A673 (cell line): ENCODE measurements at regions not wholly inside any gene's neighbourhood (a gene's known extent, or its start where the extent isn't known, plus 50 kb on each side); places are given as distances from the start of the nearest gene placed in this dataset.

Experiments
- BruUV-seq: library from RNA; stranded (reverse); fragments of 400-500 nt; replicated peaks from 2 replicates; lab custom pipeline; 2021; lab: Mats Ljungman, UMichigan
- CTCF ChIA-PET: fragments of 300-600 bp; sonication (Branson Sonifier 250); formaldehyde crosslinking; loops from one replicate; lab custom pipeline; 2022; ENCODE audit warnings: antibody characterized with exemption; lab: Charles Lee
- POLR2A ChIA-PET: fragments of 300-600 bp; sonication (Branson Sonifier 250); formaldehyde crosslinking; loops from one replicate; lab custom pipeline; 2022; ENCODE audit warnings: antibody characterized with exemption; ENCODE audit not compliant: low non-redundant PET; lab: Charles Lee
- DNase-seq: peaks from one replicate; pipeline ENCODE4 v3.0.0-alpha.2; 2015; ENCODE audit warnings: low spot score
- H3K27ac ChIP-seq: fragments of 200-600 bp; sonication (generic); 2 replicates; pipeline ENCODE4 v1.5.1; 2016; ENCODE audit warnings: mixed run types, low read depth, mild to moderate bottlenecking, mixed read lengths, antibody characterized with exemption, low read length; ENCODE audit not compliant: poor library complexity, severe bottlenecking
- H3K27me3 ChIP-seq: fragments of 200-600 bp; sonication (generic); replicated peaks from 2 replicates; pipeline ENCODE4 v1.6.1; 2017; ENCODE audit warnings: mixed run types, low read depth, mild to moderate bottlenecking, mixed read lengths, antibody characterized with exemption, low read length; ENCODE audit not compliant: insufficient read depth, poor library complexity
- H3K36me3 ChIP-seq: fragments of 200-600 bp; sonication (generic); 2 replicates; pipeline ENCODE4 v1.6.1; 2016; ENCODE audit warnings: mixed run types, mild to moderate bottlenecking, mixed read lengths, antibody characterized with exemption, low read length; ENCODE audit not compliant: insufficient read depth, poor library complexity, severe bottlenecking
- H3K4me1 ChIP-seq: fragments of 200-600 bp; sonication (generic); 2 replicates; pipeline ENCODE4 v1.6.1; 2017; ENCODE audit warnings: mixed run types, mild to moderate bottlenecking, mixed read lengths, antibody characterized with exemption, low read length; ENCODE audit not compliant: insufficient read depth, poor library complexity, severe bottlenecking
- H3K4me3 ChIP-seq: fragments of 200-600 bp; sonication (generic); 2 replicates; pipeline ENCODE4 v1.5.1; 2016; ENCODE audit warnings: low read depth, mixed run types, mild to moderate bottlenecking, mixed read lengths, low read length; ENCODE audit not compliant: poor library complexity, severe bottlenecking
- H3K9me3 ChIP-seq: fragments of 200-600 bp; sonication (generic); 2 replicates; pipeline ENCODE4 v1.6.1; 2016; ENCODE audit warnings: mixed run types, low read depth, mild to moderate bottlenecking, mixed read lengths, antibody characterized with exemption, low read length; ENCODE audit not compliant: poor library complexity, severe bottlenecking
- CTCF ChIP-seq: fragments of 300-800, 200-600 bp; sonication (generic); conservative IDR thresholded peaks from 2 replicates; pipeline ENCODE4 v1.5.1; 2017; ENCODE audit warnings: low read depth, mild to moderate bottlenecking, antibody characterized with exemption, low read length, moderate library complexity, mixed read lengths
- EZH2 ChIP-seq: fragments of 200-600 bp; sonication (generic); IDR thresholded peaks from 2 replicates; pipeline ENCODE4 v1.6.1; 2017; ENCODE audit warnings: borderline replicate concordance, low read depth, mild to moderate bottlenecking, mixed read lengths, antibody characterized with exemption, low read length; ENCODE audit not compliant: poor library complexity, severe bottlenecking
- intact Hi-C: fragments of 100-400 bp; cut with micrococcal nuclease; formaldehyde crosslinking; loops from one replicate; pipeline ENCODE4 v1.10.0; 2022; ENCODE audit not compliant: unreplicated experiment

- H3K9me3 ChIP-seq, result no peaks in the 10 kb centered on the region
- no peak for DNase-seq
- no peak overlapping the region for H3K27ac ChIP-seq
- CTCF ChIA-PET, result no interaction called here
- no peak overlapping the region for H3K4me3 ChIP-seq
- H3K4me1 ChIP-seq, result no peaks in the 10 kb centered on the region
- intact Hi-C loops, result no loop called here
- POLR2A ChIA-PET, result no interaction called here
- H3K27me3 ChIP-seq, result no peaks in the 10 kb centered on the region
- H3K36me3 ChIP-seq, result no peaks in the 10 kb centered on the region
- no TSS peak for BruUV-seq
- TF ChIP-seq EZH2, result no peak
- no peak for TF ChIP-seq CTCF
Observed at GRCh38 chr16:6009151-6009550, 911.6 kb upstream of the EEF2KMT start.

- no peak overlapping the region for H3K4me3 ChIP-seq
- H3K27me3 ChIP-seq, result no peaks in the 10 kb centered on the region
- TF ChIP-seq EZH2 (no peak), CTCF (no peak)
Observed at GRCh38 chr16:6008670-6009069, 911.1 kb upstream of the EEF2KMT start.

GRCh38 chr16:5993356-5993755, 895.8 kb upstream of the EEF2KMT start:
- intact Hi-C loops, result no loop called here

More at GRCh38 chr16:6008670-6009069, 911.1 kb upstream of the EEF2KMT start:
- CTCF ChIA-PET, result no interaction called here
- no peaks in the 10 kb centered on the region for H3K4me1 ChIP-seq
- H3K9me3 ChIP-seq, result no peaks in the 10 kb centered on the region
- BruUV-seq, result no TSS peak
- POLR2A ChIA-PET, result no interaction called here
- H3K27ac ChIP-seq, result no peak overlapping the region
- H3K36me3 ChIP-seq, result no peaks in the 10 kb centered on the region
- intact Hi-C loops, result no loop called here
- no peak for DNase-seq

More at GRCh38 chr16:5993356-5993755, 895.8 kb upstream of the EEF2KMT start:
- Histone ChIP-seq H3K27ac (no peak overlapping the region), H3K36me3 (no peaks in the 10 kb centered on the region), H3K27me3 (no peaks in the 10 kb centered on the region), H3K9me3 (no peaks in the 10 kb centered on the region), H3K4me1 (no peaks in the 10 kb centered on the region), H3K4me3 (no peak overlapping the region)
- ChIA-PET POLR2A (no interaction called here), CTCF (no interaction called here)
- no TSS peak for BruUV-seq
- DNase-seq, result no peak
- no peak for TF ChIP-seq EZH2
- no peak for TF ChIP-seq CTCF
